Fibroblast of villous mesenchyme (primary cell): ENCODE measurements at regions not wholly inside any gene's neighbourhood (a gene's known extent, or its start where the extent isn't known, plus 50 kb on each side); places are given as distances from the start of the nearest gene placed in this dataset.

Experiments
- DNase-seq: peaks from one replicate; pipeline ENCODE4 v3.0.0-alpha.2; 2010; ENCODE audit warnings: low read depth
- H3K4me3 ChIP-seq: 2 replicates; pipeline ENCODE4 v1.5.1; 2011; ENCODE audit warnings: low read depth, mild to moderate bottlenecking, low read length
- TF ChIP-seq, protein P1 (sequence below): IDR thresholded peaks from 2 replicates; pipeline ENCODE4 v1.5.1; 2012; ENCODE audit warnings: low read depth, mild to moderate bottlenecking, low read length; ENCODE audit not compliant: insufficient read depth

DNA sequence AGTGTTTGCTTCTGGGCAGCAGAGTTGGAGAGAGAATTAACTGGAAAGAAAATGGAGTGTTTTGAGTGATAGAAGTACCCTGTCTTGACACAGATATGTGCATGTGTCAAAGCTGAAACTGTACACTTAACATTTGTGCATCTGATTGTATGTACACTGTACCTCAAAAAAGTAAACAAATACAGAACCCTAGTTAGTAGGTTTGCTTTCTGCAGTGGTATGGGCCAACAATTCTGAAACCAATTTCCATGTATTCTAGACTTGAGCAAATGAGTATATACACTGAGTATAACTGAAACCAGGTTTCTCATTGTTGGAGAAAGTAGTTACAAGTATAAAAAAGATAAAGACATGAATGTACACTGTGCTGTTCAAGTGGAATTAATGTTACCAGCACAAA is 52.4 kb downstream of the ELAPOR2 start:
- TF ChIP-seq, protein P1, sequence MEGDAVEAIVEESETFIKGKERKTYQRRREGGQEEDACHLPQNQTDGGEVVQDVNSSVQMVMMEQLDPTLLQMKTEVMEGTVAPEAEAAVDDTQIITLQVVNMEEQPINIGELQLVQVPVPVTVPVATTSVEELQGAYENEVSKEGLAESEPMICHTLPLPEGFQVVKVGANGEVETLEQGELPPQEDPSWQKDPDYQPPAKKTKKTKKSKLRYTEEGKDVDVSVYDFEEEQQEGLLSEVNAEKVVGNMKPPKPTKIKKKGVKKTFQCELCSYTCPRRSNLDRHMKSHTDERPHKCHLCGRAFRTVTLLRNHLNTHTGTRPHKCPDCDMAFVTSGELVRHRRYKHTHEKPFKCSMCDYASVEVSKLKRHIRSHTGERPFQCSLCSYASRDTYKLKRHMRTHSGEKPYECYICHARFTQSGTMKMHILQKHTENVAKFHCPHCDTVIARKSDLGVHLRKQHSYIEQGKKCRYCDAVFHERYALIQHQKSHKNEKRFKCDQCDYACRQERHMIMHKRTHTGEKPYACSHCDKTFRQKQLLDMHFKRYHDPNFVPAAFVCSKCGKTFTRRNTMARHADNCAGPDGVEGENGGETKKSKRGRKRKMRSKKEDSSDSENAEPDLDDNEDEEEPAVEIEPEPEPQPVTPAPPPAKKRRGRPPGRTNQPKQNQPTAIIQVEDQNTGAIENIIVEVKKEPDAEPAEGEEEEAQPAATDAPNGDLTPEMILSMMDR, result no peak
- no peak for DNase-seq
- no peak overlapping the region for H3K4me3 ChIP-seq

DNA sequence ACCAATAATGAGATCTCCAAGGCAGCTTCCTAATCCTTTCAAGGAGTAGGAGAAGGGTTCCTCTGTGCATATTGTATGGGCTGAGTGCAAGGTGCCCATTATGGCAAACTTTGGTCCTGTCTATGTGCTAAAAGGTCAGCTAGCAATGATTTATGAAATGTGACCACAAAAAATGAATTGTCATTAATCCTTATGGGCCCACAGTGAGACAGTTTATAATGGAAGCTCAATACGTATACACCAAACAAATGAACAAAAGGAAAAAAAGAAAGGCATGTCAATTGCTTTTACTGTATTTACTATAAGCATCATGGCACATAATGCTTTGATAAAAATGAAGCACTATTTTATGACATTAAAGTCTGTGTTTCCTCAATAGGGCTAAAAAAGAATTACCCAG is 54.5 kb downstream of the ELAPOR2 start:
- TF ChIP-seq, protein P1, result no peak
- H3K4me3 ChIP-seq, result no peak overlapping the region
- no peak for DNase-seq

DNA sequence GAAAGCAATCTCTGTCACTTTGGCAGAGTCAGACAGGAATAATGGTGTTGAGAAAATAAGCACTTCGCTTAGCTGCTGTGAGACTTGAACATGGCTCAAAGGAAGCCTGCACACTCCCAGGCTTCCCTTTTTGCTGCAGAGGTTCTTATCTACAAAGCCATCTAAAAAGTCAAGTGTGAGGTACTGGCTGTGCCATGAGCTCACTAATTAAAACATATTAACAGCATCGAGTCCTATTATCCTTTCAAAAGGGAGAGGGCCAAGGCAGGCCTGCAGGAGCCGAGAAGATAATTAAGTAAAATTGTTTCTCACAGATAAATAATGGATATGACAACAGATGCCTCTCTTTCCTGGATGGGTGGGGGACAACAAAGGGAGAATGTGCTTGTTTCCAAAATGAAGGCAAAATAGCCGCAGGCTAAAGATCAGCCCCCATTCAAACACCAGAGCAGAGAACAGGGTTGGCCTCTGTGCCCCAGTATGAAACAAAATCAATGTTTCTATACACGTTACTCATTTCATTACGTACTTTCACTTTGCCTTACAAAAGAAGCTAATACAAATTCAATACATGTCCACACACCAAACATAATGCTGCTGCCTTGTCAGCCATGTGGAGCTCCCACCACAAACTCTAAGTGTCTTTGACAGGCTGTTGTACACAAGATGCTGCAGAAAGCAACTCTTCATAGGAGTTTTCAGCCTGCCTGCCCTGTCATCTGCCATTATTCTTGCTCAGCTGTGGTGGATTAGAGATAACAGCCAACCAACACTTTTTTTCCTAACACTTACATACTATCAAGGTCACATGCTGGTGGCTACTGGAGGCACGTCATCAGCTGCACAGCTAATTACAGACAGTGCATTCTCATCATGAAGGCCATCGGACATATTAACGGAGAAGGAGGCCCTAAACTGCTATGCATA is 55.3 kb downstream of the ELAPOR2 start:
- no peak for DNase-seq
- TF ChIP-seq, protein P1, result no peak

DNA sequence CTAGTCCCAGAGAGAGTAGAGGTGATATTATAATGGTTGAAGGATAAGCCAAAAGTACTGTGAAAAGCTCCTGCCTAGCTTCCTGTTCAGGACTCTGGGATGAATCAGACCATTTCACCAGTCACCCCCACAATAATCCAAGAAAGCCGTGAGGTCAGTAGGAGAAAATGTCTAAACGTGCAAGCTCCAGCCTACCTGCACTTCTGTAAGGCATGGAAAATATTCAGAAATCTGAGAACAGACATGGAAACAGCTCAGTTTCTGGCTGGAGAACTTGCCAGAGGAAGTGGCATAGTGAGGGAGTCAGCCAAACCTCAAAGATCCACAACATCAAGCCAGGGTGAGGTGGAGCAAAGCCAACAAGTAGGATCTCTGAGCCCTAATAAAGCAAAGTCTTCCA is 58.2 kb downstream of the ELAPOR2 start:
- DNase-seq, result no peak
- TF ChIP-seq, protein P1, result no peak

More for the DNA sequence above, 55.3 kb downstream of the ELAPOR2 start:
- H3K4me3 ChIP-seq, result no peak overlapping the region

DNA sequence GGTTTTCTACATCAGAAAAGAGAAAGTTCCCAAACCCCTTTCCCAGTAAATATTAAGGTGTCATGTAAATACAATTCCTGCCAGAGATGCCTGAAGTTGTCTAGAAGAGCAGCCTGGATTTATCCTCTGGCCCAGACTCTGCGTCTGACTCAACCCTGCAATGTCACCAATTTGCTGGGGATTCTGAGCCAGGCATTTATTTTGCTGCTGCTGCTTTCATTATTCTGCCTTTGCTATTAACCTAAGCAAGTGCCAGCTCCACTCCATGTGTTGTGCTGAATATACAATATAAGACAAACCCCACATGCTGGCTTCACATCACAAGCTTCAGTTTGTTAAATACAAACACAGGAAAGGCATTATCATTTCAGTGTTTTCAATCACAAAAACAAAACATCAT is 59.1 kb downstream of the ELAPOR2 start:
- H3K4me3 ChIP-seq, result no peak overlapping the region
- TF ChIP-seq, protein P1, result no peak
- DNase-seq, result no peak

More for the DNA sequence above, 58.2 kb downstream of the ELAPOR2 start:
- no peak overlapping the region for H3K4me3 ChIP-seq

DNA sequence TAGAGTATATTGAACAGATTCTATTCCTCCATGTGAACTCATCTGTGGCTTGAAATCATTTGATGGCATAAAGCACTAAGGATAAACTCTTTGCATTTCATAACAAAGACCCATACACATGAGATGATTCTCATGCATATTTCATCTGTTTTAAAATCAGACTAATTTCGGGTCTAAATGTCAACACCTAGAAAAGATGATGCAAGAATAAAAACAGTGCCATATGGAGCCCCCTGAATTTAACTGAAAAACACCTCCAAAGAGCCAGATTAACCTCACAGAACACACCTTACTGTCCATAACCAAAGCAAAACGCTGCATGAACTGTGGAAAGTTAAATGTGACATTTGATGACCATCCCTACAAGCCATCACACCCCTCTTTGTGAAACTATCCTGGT is 59.7 kb downstream of the ELAPOR2 start:
- TF ChIP-seq, protein P1, result no peak
- no peak overlapping the region for H3K4me3 ChIP-seq
- DNase-seq, result no peak
